ENCODE measurements at regions not wholly inside any gene's neighbourhood (a gene's known extent, or its start where the extent isn't known, plus 50 kb on each side); places are given as distances from the start of the nearest gene placed in this dataset.

GRCh38 chr12:124478416-124478815 is 89.0 kb downstream of the NCOR2 start:
- TF ChIP-seq CTCF (IDR thresholded peaks at IDR 0.05; ENCODE audit: low read depth, low read length) = no peak; the same call in 1 of the 2 replicates
- DNase-seq (ENCODE audit: extremely low read depth, low read depth) = no peak

DNA sequence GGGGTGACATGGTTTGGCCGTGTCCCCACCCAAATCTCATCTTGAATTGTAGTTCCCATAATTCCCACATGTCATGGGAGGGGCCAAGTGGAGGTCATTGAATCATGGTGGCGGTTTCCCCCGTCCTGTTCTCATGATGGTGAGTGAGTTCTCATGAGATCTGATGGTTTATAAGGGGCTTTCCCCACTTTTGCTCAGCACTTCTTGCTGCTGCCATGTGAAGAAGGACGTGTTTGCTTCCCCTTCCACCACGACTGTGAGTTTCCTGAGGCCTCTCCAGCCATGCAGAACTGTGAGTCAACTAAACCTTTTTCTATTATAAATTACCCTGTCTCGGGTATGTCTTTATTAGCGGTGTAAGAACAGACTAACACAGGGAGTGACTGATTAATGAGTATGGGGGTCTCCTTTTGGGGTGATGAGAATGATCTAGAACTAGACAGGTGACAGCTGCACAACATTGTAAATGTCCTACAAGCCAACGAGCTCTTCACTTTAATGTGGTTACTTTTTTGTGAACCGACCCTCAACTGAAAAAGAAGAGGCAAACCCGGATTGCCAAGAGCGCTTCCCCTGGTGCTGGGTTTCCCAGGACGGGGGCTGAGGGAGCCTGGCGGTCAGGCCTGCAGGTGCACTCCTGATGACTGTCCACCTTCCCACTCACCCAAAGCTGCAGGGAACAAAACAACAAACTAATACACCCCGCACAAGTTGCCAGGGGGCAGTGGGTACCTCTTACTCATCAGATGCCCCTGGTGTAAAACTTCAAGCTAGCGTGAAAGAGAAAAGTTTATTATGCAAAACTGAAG is 90.1 kb downstream of the NCOR2 start:
- TF ChIP-seq CTCF (IDR thresholded peaks at IDR 0.05; ENCODE audit: low read depth, low read length) = no peak
- DNase-seq (ENCODE audit: extremely low read depth, low read depth) = no peak

DNA sequence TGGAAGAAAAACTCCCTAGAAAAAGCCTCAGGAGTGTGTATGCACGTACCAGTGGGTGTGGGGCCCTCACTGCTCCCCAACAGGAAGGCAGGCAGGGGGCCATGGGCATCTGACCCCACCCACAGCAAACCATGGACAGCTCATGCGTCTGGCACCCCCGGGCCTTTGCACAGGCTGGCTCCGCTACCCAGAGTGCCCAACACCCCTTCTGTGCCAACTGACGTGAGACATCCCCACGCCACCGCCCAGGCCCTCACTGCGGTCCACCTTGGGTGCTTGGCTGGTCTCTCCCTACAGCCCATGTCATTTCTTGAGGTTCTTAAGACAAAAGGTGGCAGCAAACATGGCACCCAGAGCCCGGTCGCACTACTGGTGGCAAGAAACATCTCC is 91.4 kb downstream of the NCOR2 start:
- no peak for DNase-seq (ENCODE audit: extremely low read depth, low read depth)
- no peak for TF ChIP-seq CTCF (IDR thresholded peaks at IDR 0.05; ENCODE audit: low read depth, low read length)

DNA sequence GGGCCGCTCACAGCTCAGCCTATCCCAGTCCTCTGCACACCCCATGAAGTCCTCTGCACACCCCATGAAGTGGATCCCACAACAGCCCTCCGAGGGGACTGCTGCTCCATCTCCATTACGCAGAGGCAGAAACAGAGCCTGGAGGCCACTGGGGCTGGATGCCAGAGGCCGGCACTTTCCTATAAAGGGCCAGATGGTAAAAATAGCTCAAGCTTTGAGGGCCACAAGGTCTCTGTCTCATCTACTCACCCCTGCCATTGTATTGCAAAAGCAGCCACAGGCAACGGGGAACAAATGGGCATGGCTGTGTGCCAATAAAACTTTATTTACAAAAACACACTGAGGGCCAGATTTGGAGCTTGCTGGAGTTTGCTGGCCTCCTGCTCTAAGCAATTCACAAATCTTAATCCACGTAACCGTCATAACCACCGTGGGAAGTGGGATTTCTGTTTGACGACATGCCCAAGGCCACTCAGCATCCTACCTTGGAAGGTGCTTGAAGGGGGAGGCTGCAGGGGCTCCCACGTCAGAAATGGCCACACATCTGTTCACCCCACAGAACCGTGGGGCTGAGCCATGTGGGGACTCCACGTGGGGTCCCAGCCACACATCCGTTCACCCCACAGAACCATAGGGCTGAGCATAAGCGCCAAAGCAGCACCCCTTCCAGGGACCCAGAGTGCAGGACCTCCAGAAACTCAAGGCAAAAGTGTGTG is 92.0 kb downstream of the NCOR2 start:
- TF ChIP-seq CTCF (IDR thresholded peaks at IDR 0.05; ENCODE audit: low read depth, low read length) = no peak

DNA sequence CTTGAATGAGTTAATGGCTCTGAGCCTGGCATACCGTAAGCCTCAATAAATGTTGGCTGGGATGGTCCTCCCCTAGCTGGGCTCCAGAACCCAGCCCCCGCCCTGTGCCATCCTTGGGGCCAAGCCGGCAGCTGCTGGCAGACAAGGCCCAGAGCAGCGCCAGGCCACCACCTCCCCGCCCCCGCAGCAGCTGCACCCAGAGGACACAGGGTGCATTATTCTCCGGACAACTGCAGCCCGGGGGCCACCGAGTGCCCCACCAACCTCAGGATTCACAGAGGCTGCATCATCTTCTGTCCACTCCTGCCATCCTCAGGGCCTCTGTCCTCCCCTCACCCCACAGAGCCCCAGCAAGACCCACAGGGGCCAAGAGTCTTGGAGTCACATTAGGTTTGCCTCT is 92.7 kb downstream of the NCOR2 start:
- DNase-seq (ENCODE audit: extremely low read depth, low read depth) = no peak
- no peak for TF ChIP-seq CTCF (IDR thresholded peaks at IDR 0.05; ENCODE audit: low read depth, low read length)

More for the DNA sequence above, 92.0 kb downstream of the NCOR2 start:
- DNase-seq (ENCODE audit: extremely low read depth, low read depth) = no peak

GRCh38 chr12:124472690-124473279 is 94.6 kb downstream of the NCOR2 start:
- DNase-seq (ENCODE audit: extremely low read depth, low read depth) = no peak
- TF ChIP-seq CTCF (IDR thresholded peaks at IDR 0.05; ENCODE audit: low read depth, low read length) = no peak

GRCh38 chr12:124471828-124472227 is 95.6 kb downstream of the NCOR2 start:
- TF ChIP-seq CTCF (IDR thresholded peaks at IDR 0.05; ENCODE audit: low read depth, low read length) = no peak
- no peak for DNase-seq (ENCODE audit: extremely low read depth, low read depth)
